ENCODE measurements at regions not wholly inside any gene's neighbourhood (a gene's known extent, or its start where the extent isn't known, plus 50 kb on each side); places are given as distances from the start of the nearest gene placed in this dataset.
"Not testable (repeated sequence)": the region's sequence is repeated elsewhere in the genome, so short reads cannot be mapped to it uniquely, and the experiment has no call there.

DNA sequence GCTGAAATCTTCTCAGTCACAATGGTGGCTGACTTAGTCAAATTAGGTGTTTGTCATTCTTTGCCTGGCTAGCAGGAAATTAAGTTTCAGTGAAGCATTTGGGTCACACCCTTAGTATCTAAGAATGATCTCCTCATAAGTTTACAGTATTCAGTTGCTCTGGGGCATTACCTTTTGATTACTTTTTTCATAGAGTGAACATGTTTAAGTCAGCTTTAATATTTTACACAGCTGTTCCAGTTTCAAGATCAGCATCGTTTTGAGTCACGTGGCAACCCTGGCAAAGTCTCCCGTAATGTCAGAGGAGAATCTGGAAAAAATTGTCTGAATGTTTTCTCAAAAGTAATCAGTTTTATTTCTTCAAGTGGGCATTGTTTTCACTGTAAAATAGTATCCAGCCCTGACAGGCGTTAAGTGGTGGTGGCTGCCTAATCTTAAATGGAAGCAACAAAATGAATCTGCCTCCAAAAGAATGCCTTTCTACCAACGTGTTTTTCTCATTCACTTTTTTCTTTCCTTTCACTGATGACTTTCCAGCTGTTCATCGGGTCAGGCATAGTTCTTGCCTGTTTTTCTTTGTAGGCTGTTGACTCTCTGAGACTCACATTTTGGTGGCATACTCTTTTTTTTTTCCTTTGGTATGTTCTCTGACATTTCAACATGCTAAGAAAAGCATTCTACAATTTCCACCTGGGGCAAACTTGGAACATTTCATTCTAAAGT, 319.6 kb upstream of the TCF4 start:
- Histone ChIP-seq H3K36me3 (replicated peaks; ENCODE audit: control insufficient read depth, insufficient read depth, low read length) (no peaks in the 10 kb centered on the region), H3K27me3 (ENCODE audit: control insufficient read depth, insufficient read depth, low read length) (no peaks in the 10 kb centered on the region), H3K4me3 (ENCODE audit: insufficient read depth, low read depth, low read length) (no peak overlapping the region)
- DNase-seq, result no peak

DNA sequence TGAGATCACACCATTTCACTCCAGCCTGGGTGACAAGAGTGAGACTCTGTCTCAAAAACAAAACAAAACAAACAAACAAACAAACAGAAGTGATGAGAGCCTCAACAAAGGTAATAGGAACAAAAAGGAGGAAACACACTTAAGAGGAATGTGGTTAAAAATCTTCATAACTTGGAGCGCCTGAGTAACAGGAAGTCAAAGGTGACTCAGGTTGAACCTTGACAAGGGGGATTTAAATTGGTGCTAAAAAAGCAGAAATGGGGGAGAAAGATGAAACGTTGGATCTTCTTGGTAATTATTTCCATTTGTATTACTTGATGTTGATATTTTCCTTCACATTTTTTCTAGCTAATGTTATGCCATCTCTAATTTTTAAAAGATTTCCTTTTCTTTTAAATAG, 318.5 kb upstream of the TCF4 start:
- Histone ChIP-seq H3K36me3 (replicated peaks; ENCODE audit: control insufficient read depth, insufficient read depth, low read length) (no peaks in the 10 kb centered on the region), H3K4me3 (ENCODE audit: insufficient read depth, low read depth, low read length) (no peak overlapping the region), H3K27me3 (ENCODE audit: control insufficient read depth, insufficient read depth, low read length) (no peaks in the 10 kb centered on the region)
- DNase-seq, result no peak

DNA sequence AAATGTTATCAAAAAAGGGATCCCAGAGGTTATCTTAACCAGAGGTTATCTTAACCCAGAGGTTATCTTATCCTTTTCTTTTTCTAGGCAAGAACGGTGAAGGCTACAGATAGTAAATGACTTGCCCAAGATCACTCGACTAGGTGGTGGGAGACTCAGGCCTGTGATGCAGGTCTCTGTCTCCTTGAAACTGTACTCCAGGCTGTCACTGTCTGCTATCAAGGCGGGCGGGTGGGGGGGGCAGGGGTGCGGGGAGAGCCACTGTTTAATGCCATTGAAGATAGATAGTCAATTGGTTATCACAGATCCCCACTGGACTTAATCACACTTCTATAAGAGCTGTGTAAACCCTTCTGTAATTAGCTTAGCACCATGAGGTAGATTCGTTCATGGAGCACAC, 315.9 kb upstream of the TCF4 start:
- H3K27me3 ChIP-seq (ENCODE audit: control insufficient read depth, insufficient read depth, low read length), result no peaks in the 10 kb centered on the region
- H3K4me3 ChIP-seq (ENCODE audit: insufficient read depth, low read depth, low read length), result no peak overlapping the region
- H3K36me3 ChIP-seq (replicated peaks; ENCODE audit: control insufficient read depth, insufficient read depth, low read length), result no peaks in the 10 kb centered on the region
- DNase-seq, result no peak

- DNase-seq, result no peak
- no peaks in the 10 kb centered on the region for H3K36me3 ChIP-seq (replicated peaks; ENCODE audit: control insufficient read depth, insufficient read depth, low read length)
- H3K27me3 ChIP-seq (ENCODE audit: control insufficient read depth, insufficient read depth, low read length), result no peaks in the 10 kb centered on the region
- no peak overlapping the region for H3K4me3 ChIP-seq (ENCODE audit: insufficient read depth, low read depth, low read length)
Observed at GRCh38 chr18:55900380-55900779, 312.4 kb upstream of the TCF4 start.

- DNase-seq, result no peak
- H3K27me3 ChIP-seq (ENCODE audit: control insufficient read depth, insufficient read depth, low read length), result no peaks in the 10 kb centered on the region
- no peaks in the 10 kb centered on the region for H3K36me3 ChIP-seq (replicated peaks; ENCODE audit: control insufficient read depth, insufficient read depth, low read length)
- no peak overlapping the region for H3K4me3 ChIP-seq (ENCODE audit: insufficient read depth, low read depth, low read length)
Observed at GRCh38 chr18:55897091-55897689, 309.2 kb upstream of the TCF4 start.

DNA sequence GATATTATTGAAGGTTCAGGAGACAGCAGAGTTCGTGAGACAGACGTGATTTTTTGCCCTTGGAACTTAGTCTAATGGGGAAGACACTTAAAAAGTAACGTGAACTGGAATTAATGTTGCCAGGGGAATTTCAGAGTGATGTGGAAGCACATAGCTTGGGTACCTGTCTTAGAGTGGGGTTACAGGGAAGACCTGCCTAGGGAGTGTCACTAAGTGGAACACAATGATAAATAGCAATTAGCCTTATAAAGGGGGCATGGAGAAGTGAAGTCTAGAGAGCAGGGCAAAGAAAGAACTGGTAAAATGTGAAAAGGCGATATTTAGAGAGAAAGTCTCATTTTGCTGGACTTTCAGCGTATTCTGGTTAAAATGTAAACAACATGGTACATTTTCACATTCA, 306.0 kb upstream of the TCF4 start:
- Histone ChIP-seq H3K36me3 (replicated peaks; ENCODE audit: control insufficient read depth, insufficient read depth, low read length) (no peaks in the 10 kb centered on the region), H3K4me3 (ENCODE audit: insufficient read depth, low read depth, low read length) (no peak overlapping the region), H3K27me3 (ENCODE audit: control insufficient read depth, insufficient read depth, low read length) (no peaks in the 10 kb centered on the region)
- no peak for DNase-seq

DNA sequence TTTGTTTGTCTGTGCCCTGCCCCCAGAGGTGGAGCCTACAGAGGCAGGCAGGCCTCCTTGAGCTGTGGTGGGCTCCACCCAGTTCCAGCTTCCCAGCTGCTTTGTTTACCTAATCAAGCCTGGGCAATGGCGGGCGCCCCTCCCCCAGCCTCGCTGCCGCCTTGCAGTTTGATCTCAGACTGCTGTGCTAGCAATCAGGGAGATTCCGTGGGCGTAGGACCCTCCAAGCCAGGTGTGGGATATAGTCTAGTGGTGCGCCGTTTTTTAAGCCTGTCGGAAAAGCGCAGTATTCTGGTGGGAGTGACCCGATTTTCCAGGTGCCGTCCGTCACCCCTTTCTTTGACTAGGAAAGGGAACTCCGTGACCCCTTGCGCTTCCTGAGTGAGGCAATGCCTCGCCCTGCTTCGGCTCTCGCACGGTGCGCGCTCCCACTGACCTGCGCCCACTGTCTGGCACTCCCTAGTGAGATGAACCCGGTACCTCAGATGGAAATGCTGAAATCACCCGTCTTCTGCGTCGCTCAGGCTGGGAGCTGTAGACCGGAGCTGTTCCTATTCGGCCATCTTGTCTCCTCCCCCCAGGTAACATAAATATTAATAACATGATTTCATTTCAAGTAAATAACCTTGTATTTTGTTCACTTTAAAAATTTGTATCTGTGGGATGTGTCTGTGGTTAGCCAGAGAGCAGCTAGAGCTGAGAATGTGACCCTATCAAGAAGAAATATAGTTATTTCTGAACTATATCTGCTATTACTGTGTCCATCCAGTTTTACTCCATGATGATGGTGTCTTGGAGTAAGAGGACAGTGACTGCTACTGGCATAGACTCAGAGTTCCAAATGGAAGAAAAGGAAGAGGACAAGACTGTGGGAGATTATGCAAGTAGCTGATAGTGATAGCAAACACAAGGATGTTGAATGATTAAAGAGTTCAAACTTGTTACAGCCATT, 305.1 kb upstream of the TCF4 start:
- DNase-seq; H3K27me3 ChIP-seq (ENCODE audit: control insufficient read depth, insufficient read depth, low read length); H3K36me3 ChIP-seq (replicated peaks; ENCODE audit: control insufficient read depth, insufficient read depth, low read length): not testable (repeated sequence)
- H3K4me3 ChIP-seq (ENCODE audit: insufficient read depth, low read depth, low read length), result peak overlapping the region; percentile 22

DNA sequence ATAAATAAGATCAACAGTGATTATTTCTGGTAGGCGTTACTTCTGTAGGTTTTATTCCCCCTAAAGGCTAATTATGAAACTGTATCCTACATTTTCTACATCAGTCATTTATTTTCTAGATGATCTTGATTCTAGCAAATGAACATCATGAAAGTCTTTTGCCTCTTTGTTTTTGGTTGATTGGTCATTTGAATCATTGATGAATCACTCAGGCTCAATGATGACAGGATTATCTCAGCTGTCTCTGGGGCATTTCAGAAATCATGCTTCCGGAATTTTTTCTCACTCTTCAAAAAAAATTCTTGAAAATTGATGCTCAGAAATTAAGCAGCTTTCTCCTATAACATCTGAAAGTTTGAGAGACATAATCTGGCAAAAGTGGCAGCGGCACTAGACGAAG, 298.9 kb upstream of the TCF4 start:
- Histone ChIP-seq H3K4me3 (ENCODE audit: insufficient read depth, low read depth, low read length) (no peak overlapping the region), H3K36me3 (replicated peaks; ENCODE audit: control insufficient read depth, insufficient read depth, low read length) (no peaks in the 10 kb centered on the region), H3K27me3 (ENCODE audit: control insufficient read depth, insufficient read depth, low read length) (no peaks in the 10 kb centered on the region)
- no peak for DNase-seq

DNA sequence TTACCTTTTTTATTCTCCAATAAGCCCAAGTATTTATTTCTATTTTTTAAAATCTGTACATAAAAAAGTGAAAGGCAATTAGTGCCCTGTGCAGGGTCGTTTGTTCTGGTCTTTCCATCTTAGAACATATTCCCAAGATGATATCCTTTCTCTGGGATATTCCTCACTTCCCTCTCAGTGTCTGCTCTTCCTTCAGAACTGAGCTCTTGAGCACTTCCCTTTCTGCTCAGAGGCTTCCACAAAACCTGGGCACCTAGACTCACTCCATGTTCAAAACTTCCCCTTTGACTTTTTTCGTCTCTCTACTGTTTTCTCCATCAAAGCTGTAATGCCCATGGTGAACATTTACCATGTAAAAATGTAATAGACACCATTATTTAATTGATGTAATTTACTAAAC, 296.5 kb upstream of the TCF4 start:
- Histone ChIP-seq H3K36me3 (replicated peaks; ENCODE audit: control insufficient read depth, insufficient read depth, low read length) (no peaks in the 10 kb centered on the region), H3K27me3 (ENCODE audit: control insufficient read depth, insufficient read depth, low read length) (no peaks in the 10 kb centered on the region), H3K4me3 (ENCODE audit: insufficient read depth, low read depth, low read length) (no peak overlapping the region)
- no peak for DNase-seq

GRCh38 chr18:55880617-55881016, 292.6 kb upstream of the TCF4 start:
- Histone ChIP-seq H3K27me3 (ENCODE audit: control insufficient read depth, insufficient read depth, low read length) (no peaks in the 10 kb centered on the region), H3K4me3 (ENCODE audit: insufficient read depth, low read depth, low read length) (no peak overlapping the region), H3K36me3 (replicated peaks; ENCODE audit: control insufficient read depth, insufficient read depth, low read length) (no peaks in the 10 kb centered on the region)
- DNase-seq, result no peak

- DNase-seq, result no peak
- Histone ChIP-seq H3K36me3 (replicated peaks; ENCODE audit: control insufficient read depth, insufficient read depth, low read length) (no peaks in the 10 kb centered on the region), H3K27me3 (ENCODE audit: control insufficient read depth, insufficient read depth, low read length) (no peaks in the 10 kb centered on the region), H3K4me3 (ENCODE audit: insufficient read depth, low read depth, low read length) (no peak overlapping the region)
Observed at GRCh38 chr18:55879331-55879730, 291.3 kb upstream of the TCF4 start.

GRCh38 chr18:55878224-55878623, 290.2 kb upstream of the TCF4 start:
- H3K4me3 ChIP-seq (ENCODE audit: insufficient read depth, low read depth, low read length), result no peak overlapping the region
- no peaks in the 10 kb centered on the region for H3K36me3 ChIP-seq (replicated peaks; ENCODE audit: control insufficient read depth, insufficient read depth, low read length)
- no peak for DNase-seq
- H3K27me3 ChIP-seq (ENCODE audit: control insufficient read depth, insufficient read depth, low read length), result no peaks in the 10 kb centered on the region

- H3K36me3 ChIP-seq (replicated peaks; ENCODE audit: control insufficient read depth, insufficient read depth, low read length), result no peaks in the 10 kb centered on the region
- DNase-seq, result no peak
- no peaks in the 10 kb centered on the region for H3K27me3 ChIP-seq (ENCODE audit: control insufficient read depth, insufficient read depth, low read length)
- H3K4me3 ChIP-seq (ENCODE audit: insufficient read depth, low read depth, low read length), result no peak overlapping the region
Observed at GRCh38 chr18:55877321-55877720, 289.3 kb upstream of the TCF4 start.

DNA sequence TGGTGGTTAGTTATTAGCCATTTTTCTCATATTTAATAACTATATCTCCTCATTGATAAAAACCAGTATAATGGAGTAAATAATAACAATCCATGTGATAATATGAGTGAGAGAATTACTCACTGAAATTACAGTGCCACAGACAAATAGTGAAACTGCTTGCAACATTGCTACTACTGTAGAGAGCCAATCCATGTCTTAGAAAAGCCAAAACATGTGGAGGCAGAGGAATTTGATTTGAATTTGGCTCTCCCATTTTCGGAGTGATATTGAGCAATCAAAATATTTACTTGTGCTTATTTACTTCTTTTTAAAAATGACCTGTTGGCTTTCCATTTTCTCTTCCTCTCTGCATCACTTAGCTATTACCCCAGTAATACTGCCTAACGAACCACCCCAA, 288.3 kb upstream of the TCF4 start:
- no peak for DNase-seq
- H3K36me3 ChIP-seq (replicated peaks; ENCODE audit: control insufficient read depth, insufficient read depth, low read length), result no peaks in the 10 kb centered on the region
- H3K4me3 ChIP-seq (ENCODE audit: insufficient read depth, low read depth, low read length), result no peak overlapping the region
- H3K27me3 ChIP-seq (ENCODE audit: control insufficient read depth, insufficient read depth, low read length), result no peaks in the 10 kb centered on the region

GRCh38 chr18:55875371-55875901, 287.4 kb upstream of the TCF4 start:
- H3K36me3 ChIP-seq (replicated peaks; ENCODE audit: control insufficient read depth, insufficient read depth, low read length), result no peaks in the 10 kb centered on the region
- no peak overlapping the region for H3K4me3 ChIP-seq (ENCODE audit: insufficient read depth, low read depth, low read length)
- DNase-seq, result no peak
- H3K27me3 ChIP-seq (ENCODE audit: control insufficient read depth, insufficient read depth, low read length), result no peaks in the 10 kb centered on the region

Data from H7 (cell line).